GM12878 (cell line): ENCODE measurements at regions not wholly inside any gene's neighbourhood (a gene's known extent, or its start where the extent isn't known, plus 50 kb on each side); places are given as distances from the start of the nearest gene placed in this dataset.

Experiments
- ATAC-seq: fragments of 200-7000 bp; cut with Tn5 transposase; 3 replicates; pipeline ENCODE4 v1.9.1; 2020; ENCODE audit warnings: mild to moderate bottlenecking, moderate library complexity
- BruUV-seq: library from RNA; stranded (reverse); fragments of 400-500 nt; replicated peaks from 2 replicates; lab custom pipeline; 2021; lab: Mats Ljungman, UMichigan
- CTCF ChIA-PET: fragments of 300-600 bp; sonication (Branson Sonifier 250); formaldehyde crosslinking; extraction: SDS; loops from one replicate; lab custom pipeline; 2021; ENCODE audit warnings: inconsistent platforms; lab: Yijun Ruan, JAX
- POLR2A ChIA-PET: fragments of 350-600 bp; formaldehyde crosslinking; extraction: SDS; loops from one replicate; lab custom pipeline; 2021; ENCODE audit warnings: inconsistent platforms; lab: Charles Lee
- RAD21 ChIA-PET: fragments of 300-600 bp; sonication (Branson Sonifier 250); formaldehyde crosslinking; loops from one replicate; lab custom pipeline; 2023; ENCODE audit warnings: antibody characterized with exemption; ENCODE audit not compliant: unreplicated experiment; lab: Charles Lee
- SMC1A ChIA-PET: fragments of 300-600 bp; sonication (Branson Sonifier 250); formaldehyde crosslinking; loops from one replicate; lab custom pipeline; 2023; ENCODE audit not compliant: unreplicated experiment, uncharacterized antibody; lab: Charles Lee
- DNase-seq: peaks from one replicate; pipeline ENCODE4 v3.0.0-alpha.2; 2011; ENCODE audit warnings: low read depth, low spot score
- FAIRE-seq: peaks from 3 replicates; lab custom pipeline; 2011; peaks lifted over from hg19 to GRCh38; lab: Jason Lieb, UNC
- H2AFZ ChIP-seq: 2 replicates; pipeline ENCODE4 v1.6.0; 2011; ENCODE audit warnings: low read depth, low read length, control low read depth; ENCODE audit not compliant: control insufficient read depth
- H3K27ac ChIP-seq: 2 replicates; pipeline ENCODE4 v1.5.1; 2011; ENCODE audit warnings: control low read depth; ENCODE audit not compliant: control insufficient read depth, insufficient read depth
- H3K27me3 ChIP-seq, 2 experiments: replicated peaks in 1 of 2; 2 replicates each; pipeline versions ENCODE4 v1.6.0 to v1.6.1; 2011; ENCODE audit warnings: low read length in 1 of 2; ENCODE audit not compliant: control insufficient read depth in 2 of 2, insufficient read depth in 2 of 2
- H3K36me3 ChIP-seq, 2 experiments: 2 replicates each; pipeline ENCODE4 v1.5.1; 2011; ENCODE audit warnings: low read length in 1 of 2; ENCODE audit not compliant: control insufficient read depth in 2 of 2, insufficient read depth in 2 of 2
- H3K4me1 ChIP-seq: 2 replicates; pipeline ENCODE4 v1.6.1; 2011; ENCODE audit warnings: mild to moderate bottlenecking, low read length, moderate library complexity, mixed read lengths; ENCODE audit not compliant: control insufficient read depth, insufficient read depth
- H3K4me2 ChIP-seq: 2 replicates; pipeline ENCODE4 v1.6.0; 2011; ENCODE audit warnings: control low read depth; ENCODE audit not compliant: control insufficient read depth, insufficient read depth
- H3K4me3 ChIP-seq: fragments of 200-600 bp; sonication (generic); 2 replicates; pipeline ENCODE4 v1.5.1; 2016
- H3K79me2 ChIP-seq: 2 replicates; pipeline ENCODE4 v1.6.0; 2011; ENCODE audit warnings: low read length; ENCODE audit not compliant: control insufficient read depth, insufficient read depth
- H3K9ac ChIP-seq: 2 replicates; pipeline ENCODE4 v1.8.0; 2011; ENCODE audit warnings: low read length, control low read depth, mixed read lengths; ENCODE audit not compliant: control insufficient read depth, insufficient read depth
- H3K9me3 ChIP-seq: replicated peaks from 3 replicates; pipeline ENCODE4 v1.5.1; 2011; ENCODE audit warnings: mild to moderate bottlenecking, low read length; ENCODE audit not compliant: control insufficient read depth, insufficient read depth
- H4K20me1 ChIP-seq: 2 replicates; pipeline ENCODE4 v1.6.0; 2011; ENCODE audit not compliant: control insufficient read depth, insufficient read depth
- CBX5 ChIP-seq: sonication (generic); IDR thresholded peaks from 2 replicates; pipeline ENCODE4 v1.6.1; 2016; ENCODE audit warnings: low read depth, moderate library complexity, mild to moderate bottlenecking, inconsistent platforms
- CEBPB ChIP-seq, 2 experiments: fragments of 150-350 bp in 1 of 2; IDR thresholded peaks; 2 replicates each; pipeline ENCODE4 v1.6.1; 2012 to 2014; ENCODE audit warnings: low read depth in 2 of 2, low read length in 2 of 2, borderline replicate concordance in 1 of 2, inconsistent platforms in 1 of 2
- CHD4 ChIP-seq: fragments of 200-600 bp; sonication (generic); IDR thresholded peaks from 2 replicates; pipeline ENCODE4 v1.6.1; 2016; ENCODE audit warnings: mild to moderate bottlenecking
- JUND ChIP-seq: IDR thresholded peaks from 2 replicates; pipeline ENCODE4 v1.6.1; 2012; ENCODE audit warnings: low read depth, mild to moderate bottlenecking, low read length, improper control_type of control experiment, moderate library complexity
- MEF2B ChIP-seq: fragments of 450-650 bp; IDR thresholded peaks from 2 replicates; pipeline ENCODE4 v1.6.1; 2018; ENCODE audit warnings: mild to moderate bottlenecking, moderate library complexity; ENCODE audit not compliant: partially characterized antibody, poor library complexity, severe bottlenecking
- MLLT1 ChIP-seq: fragments of 450-650 bp; IDR thresholded peaks from 2 replicates; pipeline ENCODE4 v1.6.1; 2016; ENCODE audit warnings: mild to moderate bottlenecking
- MXI1 ChIP-seq: fragments of 150-350 bp; IDR thresholded peaks from 2 replicates; pipeline ENCODE4 v1.6.1; 2011; ENCODE audit warnings: low read depth, mild to moderate bottlenecking, inconsistent platforms, low read length, improper control_type of control experiment
- RB1 ChIP-seq: fragments of 450-650 bp; formaldehyde crosslinking; IDR thresholded peaks from 2 replicates; pipeline ENCODE4 v1.6.1; 2017; ENCODE audit warnings: mild to moderate bottlenecking, borderline replicate concordance
- RUNX3 ChIP-seq: IDR thresholded peaks from 2 replicates; pipeline ENCODE4 v1.6.1; 2012; ENCODE audit warnings: low read length, inconsistent platforms
- STAT1 ChIP-seq: fragments of 450-650 bp; conservative IDR thresholded peaks from 2 replicates; pipeline ENCODE4 v1.6.1; 2014; ENCODE audit warnings: antibody characterized with exemption, mild to moderate bottlenecking
- SUZ12 ChIP-seq: fragments of 200-600 bp; sonication (generic); IDR thresholded peaks from one replicate; pipeline ENCODE4 v1.6.1; 2018; ENCODE audit warnings: antibody characterized with exemption, mild to moderate bottlenecking; ENCODE audit not compliant: unreplicated experiment
- TAF1 ChIP-seq: IDR thresholded peaks from 2 replicates; pipeline ENCODE4 v1.6.1; 2011; ENCODE audit warnings: mild to moderate bottlenecking, low read depth, low read length, borderline replicate concordance
- TARDBP ChIP-seq: IDR thresholded peaks from 2 replicates; pipeline ENCODE4 v1.6.1; 2016; ENCODE audit warnings: borderline replicate concordance
- TBL1XR1 ChIP-seq: IDR thresholded peaks from 2 replicates; pipeline ENCODE4 v1.6.1; 2012; ENCODE audit warnings: low read depth, low read length, improper control_type of control experiment
- ZNF274 ChIP-seq: IDR thresholded peaks from one replicate; pipeline ENCODE4 v1.8.0; 2011; ENCODE audit not compliant: insufficient read length, insufficient read depth
- in situ Hi-C: fragments of 300-500 bp; cut with MboI; formaldehyde crosslinking; loops from 9 replicates; pipeline ENCODE4 v1.14.3; 2018; ENCODE audit warnings: mixed read lengths
- intact Hi-C: fragments of 100-400 bp; cut with micrococcal nuclease; formaldehyde crosslinking; loops from one replicate; pipeline ENCODE4 v1.14.2; 2022; ENCODE audit not compliant: unreplicated experiment
- TF ChIP-seq, protein P1 (sequence below): fragments of 450-650 bp; IDR thresholded peaks from 2 replicates; pipeline ENCODE4 v1.6.1; 2018; ENCODE audit warnings: mild to moderate bottlenecking, low read depth, moderate library complexity; ENCODE audit not compliant: partially characterized antibody
- TF ChIP-seq, protein P2 (sequence below): fragments of 450-650 bp; IDR thresholded peaks from 2 replicates; pipeline ENCODE4 v1.6.1; 2017; ENCODE audit warnings: mild to moderate bottlenecking

- TF ChIP-seq CHD4: no peak
- no peak for TF ChIP-seq CBX5
- TF ChIP-seq MLLT1: no peak
- no peak for TF ChIP-seq CEBPB (IDR thresholded peaks at IDR 0.05; ENCODE audit: borderline replicate concordance in 1 of 2, low read depth in 2 of 2, low read length in 2 of 2)
- TF ChIP-seq STAT1: no peak
- TF ChIP-seq, protein P1, sequence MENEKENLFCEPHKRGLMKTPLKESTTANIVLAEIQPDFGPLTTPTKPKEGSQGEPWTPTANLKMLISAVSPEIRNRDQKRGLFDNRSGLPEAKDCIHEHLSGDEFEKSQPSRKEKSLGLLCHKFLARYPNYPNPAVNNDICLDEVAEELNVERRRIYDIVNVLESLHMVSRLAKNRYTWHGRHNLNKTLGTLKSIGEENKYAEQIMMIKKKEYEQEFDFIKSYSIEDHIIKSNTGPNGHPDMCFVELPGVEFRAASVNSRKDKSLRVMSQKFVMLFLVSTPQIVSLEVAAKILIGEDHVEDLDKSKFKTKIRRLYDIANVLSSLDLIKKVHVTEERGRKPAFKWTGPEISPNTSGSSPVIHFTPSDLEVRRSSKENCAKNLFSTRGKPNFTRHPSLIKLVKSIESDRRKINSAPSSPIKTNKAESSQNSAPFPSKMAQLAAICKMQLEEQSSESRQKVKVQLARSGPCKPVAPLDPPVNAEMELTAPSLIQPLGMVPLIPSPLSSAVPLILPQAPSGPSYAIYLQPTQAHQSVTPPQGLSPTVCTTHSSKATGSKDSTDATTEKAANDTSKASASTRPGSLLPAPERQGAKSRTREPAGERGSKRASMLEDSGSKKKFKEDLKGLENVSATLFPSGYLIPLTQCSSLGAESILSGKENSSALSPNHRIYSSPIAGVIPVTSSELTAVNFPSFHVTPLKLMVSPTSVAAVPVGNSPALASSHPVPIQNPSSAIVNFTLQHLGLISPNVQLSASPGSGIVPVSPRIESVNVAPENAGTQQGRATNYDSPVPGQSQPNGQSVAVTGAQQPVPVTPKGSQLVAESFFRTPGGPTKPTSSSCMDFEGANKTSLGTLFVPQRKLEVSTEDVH: no peak
Observed at GRCh38 chr10:109746861-109747260, 176.4 kb downstream of the XPNPEP1 start (continued).

DNA sequence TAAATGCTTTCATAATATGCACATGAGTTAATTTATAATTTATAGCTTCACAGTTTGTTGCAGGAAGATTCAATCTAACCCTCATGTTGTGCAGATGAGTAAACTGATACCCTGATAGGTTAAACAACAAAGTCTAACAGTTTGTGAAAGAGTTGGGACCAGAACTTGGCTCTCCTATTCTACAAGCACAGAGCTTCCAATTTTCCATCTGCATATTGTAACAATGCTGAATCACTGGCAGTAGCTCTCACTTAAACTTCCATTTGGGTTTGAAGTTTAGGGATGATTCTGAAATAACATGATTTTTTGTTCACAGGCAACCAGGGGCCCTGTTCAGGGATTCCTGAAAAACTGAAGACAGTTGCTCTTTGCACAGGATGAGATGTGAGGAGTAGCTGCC is 179.3 kb downstream of the XPNPEP1 start:
- Histone ChIP-seq H3K4me1 (no peaks in the 10 kb centered on the region), H3K4me2 (no peak overlapping the region), H3K27ac (no peak overlapping the region), H3K9ac (no peak overlapping the region), H3K27me3 (no peaks in the 10 kb centered on the region), H3K79me2 (no peaks in the 10 kb centered on the region), H2AFZ (no peak overlapping the region), H3K36me3 (no peaks in the 10 kb centered on the region), H4K20me1 (no peaks in the 10 kb centered on the region), H3K9me3 (no peaks in the 10 kb centered on the region), H3K4me3 (no peak overlapping the region)
- in situ Hi-C loops (no loop called here), intact Hi-C loops (no loop called here)
- no peak for FAIRE-seq
- RAD21 ChIA-PET: no interaction called here
- TF ChIP-seq MXI1: no peak
- TF ChIP-seq JUND: no peak
- TF ChIP-seq RB1: no peak
- TF ChIP-seq SUZ12: no peak
- no peak for TF ChIP-seq ZNF274
- TF ChIP-seq RUNX3: no peak
- no peak for TF ChIP-seq TARDBP
- no peak for TF ChIP-seq TBL1XR1
- no peak for TF ChIP-seq MEF2B
- TF ChIP-seq TAF1: no peak
- TF ChIP-seq, protein P2, sequence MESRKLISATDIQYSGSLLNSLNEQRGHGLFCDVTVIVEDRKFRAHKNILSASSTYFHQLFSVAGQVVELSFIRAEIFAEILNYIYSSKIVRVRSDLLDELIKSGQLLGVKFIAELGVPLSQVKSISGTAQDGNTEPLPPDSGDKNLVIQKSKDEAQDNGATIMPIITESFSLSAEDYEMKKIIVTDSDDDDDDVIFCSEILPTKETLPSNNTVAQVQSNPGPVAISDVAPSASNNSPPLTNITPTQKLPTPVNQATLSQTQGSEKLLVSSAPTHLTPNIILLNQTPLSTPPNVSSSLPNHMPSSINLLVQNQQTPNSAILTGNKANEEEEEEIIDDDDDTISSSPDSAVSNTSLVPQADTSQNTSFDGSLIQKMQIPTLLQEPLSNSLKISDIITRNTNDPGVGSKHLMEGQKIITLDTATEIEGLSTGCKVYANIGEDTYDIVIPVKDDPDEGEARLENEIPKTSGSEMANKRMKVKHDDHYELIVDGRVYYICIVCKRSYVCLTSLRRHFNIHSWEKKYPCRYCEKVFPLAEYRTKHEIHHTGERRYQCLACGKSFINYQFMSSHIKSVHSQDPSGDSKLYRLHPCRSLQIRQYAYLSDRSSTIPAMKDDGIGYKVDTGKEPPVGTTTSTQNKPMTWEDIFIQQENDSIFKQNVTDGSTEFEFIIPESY: no peak
- DNase-seq: no peak
- SMC1A ChIA-PET: no interaction called here
- BruUV-seq: no TSS peak
- no peak for ATAC-seq
- POLR2A ChIA-PET: no interaction called here
- CTCF ChIA-PET: interaction anchor here (0.7 kb wide), 1 partner anchor 31 kb away, joined by 3 read pairs; no protein-coding TSS in a partner anchor
